GM18517 (cell line): ENCODE measurements at regions not wholly inside any gene's neighbourhood (a gene's known extent, or its start where the extent isn't known, plus 50 kb on each side); places are given as distances from the start of the nearest gene placed in this dataset.

ENCODE experiments used
- ATAC-seq: cut with Tn5 transposase; IDR thresholded peaks from one replicate; pipeline ENCODE4 v1.9.1; 2021; ENCODE audit warnings: mild to moderate bottlenecking, moderate library complexity; ENCODE audit not compliant: unreplicated experiment

- no peak for ATAC-seq
These were observed 1033.0 kb upstream of the PIK3C3 start for GRCh38 chr18:40921845-40922629.

GRCh38 chr18:40917056-40917455, 1038.0 kb upstream of the PIK3C3 start:
- no peak for ATAC-seq

- no peak for ATAC-seq
These were observed 1039.3 kb upstream of the PIK3C3 start for GRCh38 chr18:40915724-40916123.

GRCh38 chr18:40911582-40912254, 1043.3 kb upstream of the PIK3C3 start:
- no peak for ATAC-seq

- no peak for ATAC-seq
These were observed 1044.0 kb upstream of the PIK3C3 start for GRCh38 chr18:40911041-40911440.

- ATAC-seq: no peak
These were observed 1047.2 kb upstream of the PIK3C3 start for GRCh38 chr18:40907842-40908241.

GRCh38 chr18:40904295-40904694, 1050.7 kb upstream of the PIK3C3 start:
- no peak for ATAC-seq

- ATAC-seq: no peak
These were observed 1052.6 kb upstream of the PIK3C3 start for GRCh38 chr18:40902436-40902835.

GRCh38 chr18:40897884-40898283, 1057.2 kb upstream of the PIK3C3 start:
- ATAC-seq: no peak

- ATAC-seq: no peak
These were observed 1071.8 kb upstream of the PIK3C3 start for GRCh38 chr18:40883271-40883670.

- ATAC-seq: no peak
These were observed 1072.6 kb upstream of the PIK3C3 start for GRCh38 chr18:40882468-40882867.

GRCh38 chr18:40878371-40878770, 1076.7 kb upstream of the PIK3C3 start:
- ATAC-seq: no peak

- no peak for ATAC-seq
These were observed 1077.9 kb upstream of the PIK3C3 start for GRCh38 chr18:40877096-40877495.

GRCh38 chr18:40875101-40875615, 1079.9 kb upstream of the PIK3C3 start:
- no peak for ATAC-seq

- no peak for ATAC-seq
These were observed 1080.8 kb upstream of the PIK3C3 start for GRCh38 chr18:40874233-40874632.

- no peak for ATAC-seq
These were observed 1086.8 kb upstream of the PIK3C3 start for GRCh38 chr18:40868110-40868858.

- ATAC-seq: no peak
These were observed 1087.6 kb upstream of the PIK3C3 start for GRCh38 chr18:40867459-40867858.

GRCh38 chr18:40866968-40867367, 1088.1 kb upstream of the PIK3C3 start:
- ATAC-seq: no peak

GRCh38 chr18:40866013-40866645, 1088.9 kb upstream of the PIK3C3 start:
- ATAC-seq: no peak

GRCh38 chr18:40864846-40865245, 1090.2 kb upstream of the PIK3C3 start:
- no peak for ATAC-seq

GRCh38 chr18:40863801-40864200, 1091.2 kb upstream of the PIK3C3 start:
- no peak for ATAC-seq
